Lung (tissue), 11 donors: ENCODE measurements at regions not wholly inside any gene's neighbourhood (a gene's known extent, or its start where the extent isn't known, plus 50 kb on each side); places are given as distances from the start of the nearest gene placed in this dataset.

Experiments
- ATAC-seq: fragments of 200-7000 bp; cut with Tn5 transposase; one replicate; pipeline ENCODE4 v1.9.1; 2020; ENCODE audit warnings: moderate number of reproducible peaks; ENCODE audit not compliant: insufficient read depth, low FRiP score
- DNase-seq, 3 donors: peaks; one replicate each; pipeline ENCODE4 v3.0.0-alpha.2; 2013 to 2017
- H3K27ac ChIP-seq, 2 donors: one replicate each; pipeline ENCODE4 v1.5.1; 2013; ENCODE audit warnings: mild to moderate bottlenecking in 2 of 2, moderate library complexity in 2 of 2, control low read depth in 1 of 2, inconsistent platforms in 1 of 2, low read depth in 1 of 2, low read length in 1 of 2
- H3K27me3 ChIP-seq, 3 donors: one replicate each; pipeline ENCODE4 v1.5.1; 2013; ENCODE audit warnings: low read length in 2 of 3; ENCODE audit not compliant: control insufficient read depth in 3 of 3, insufficient read depth in 3 of 3
- H3K36me3 ChIP-seq, 4 donors: one replicate each; pipeline ENCODE4 v1.5.1; 2013; ENCODE audit warnings: low read length in 4 of 4, mild to moderate bottlenecking in 1 of 4, moderate library complexity in 1 of 4; ENCODE audit not compliant: control insufficient read depth in 4 of 4, insufficient read depth in 4 of 4
- H3K4me1 ChIP-seq, 5 donors: one replicate each; pipeline ENCODE4 v1.5.1; 2013; ENCODE audit warnings: low read length in 5 of 5, mild to moderate bottlenecking in 2 of 5, moderate library complexity in 1 of 5; ENCODE audit not compliant: control insufficient read depth in 5 of 5, insufficient read depth in 5 of 5
- H3K4me3 ChIP-seq: one replicate; pipeline ENCODE4 v1.5.1; 2013; ENCODE audit warnings: mild to moderate bottlenecking, control low read depth, moderate library complexity
- H3K9ac ChIP-seq, 2 donors: one replicate each; pipeline ENCODE4 v1.5.1; 2013; ENCODE audit warnings: low read length in 2 of 2, control low read depth in 1 of 2; ENCODE audit not compliant: insufficient read depth in 1 of 2
- H3K9me3 ChIP-seq, 4 donors: one replicate each; pipeline ENCODE4 v1.5.1; 2013; ENCODE audit warnings: low read length in 3 of 4, mild to moderate bottlenecking in 1 of 4, moderate library complexity in 1 of 4; ENCODE audit not compliant: control insufficient read depth in 4 of 4, insufficient read depth in 3 of 4
- CTCF ChIP-seq: IDR thresholded peaks from 2 replicates; pipeline ENCODE4 v1.5.1; 2012; ENCODE audit warnings: mild to moderate bottlenecking; ENCODE audit errors: control extremely low read depth, extremely low read depth
- WGBS, 2 donors: extraction: QIAGEN DNeasy Blood & Tissue Kit; methylation state at CpG; one replicate each; pipeline ENCODE4 v1.1.7; 2013; 5-methylcytosine and 5-hydroxymethylcytosine counted together
- donor health status: control.
- donor health status: control.
- donor health status: Bipolar disorder and iron deficiency.
- donor health status: healthy.
- donor health status: DM: yes; HTN: yes; CAD: no.

DNA sequence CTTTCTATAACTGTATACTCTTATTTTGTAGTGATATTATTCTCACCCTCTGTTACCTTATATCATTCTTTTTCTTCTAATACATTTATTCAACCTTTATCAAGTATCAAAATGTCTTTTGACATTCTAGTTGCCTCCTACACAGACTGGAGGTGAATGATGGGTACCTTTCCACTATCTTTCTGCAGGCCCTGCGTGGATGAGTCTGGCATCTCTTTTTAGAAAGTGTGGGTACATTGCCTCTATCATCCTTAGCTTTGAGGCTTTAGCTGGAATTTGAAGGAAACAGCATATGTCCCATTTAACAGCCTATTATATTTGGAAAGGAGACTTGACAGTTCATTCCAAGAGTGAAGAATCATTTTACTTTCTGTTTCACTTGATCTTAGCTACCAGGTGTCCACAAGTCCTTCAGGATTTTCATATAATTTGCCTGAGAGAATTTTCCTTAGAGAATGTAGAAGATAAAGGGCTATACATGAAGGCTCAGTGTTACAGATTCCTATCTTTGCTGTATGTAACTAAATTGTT lies 192.0 kb downstream of the CWF19L2 start:
- peaks cover 0 to 5% (median 0%) of the 10 kb centered on the region in 5 donors for H3K4me1 ChIP-seq
- TF ChIP-seq CTCF: no peak
- H3K4me3 ChIP-seq: no peak overlapping the region
- H3K27ac ChIP-seq: no peak overlapping the region
- 86 to 90% methylated on average over 1 of the region's 1 CpG for WGBS, 2 donors
- DNase-seq: no peak
- no peaks in the 10 kb centered on the region for H3K36me3 ChIP-seq
- H3K27me3 ChIP-seq: no peaks in the 10 kb centered on the region
- H3K9ac ChIP-seq: no peak overlapping the region
- ATAC-seq: no peak
- no peaks in the 10 kb centered on the region for H3K9me3 ChIP-seq

GRCh38 chr11:107263844-107264563 lies 193.6 kb downstream of the CWF19L2 start:
- Histone ChIP-seq H3K9ac (no peak overlapping the region), H3K9me3 (no peaks in the 10 kb centered on the region), H3K27ac (no peak overlapping the region), H3K4me3 (no peak overlapping the region), H3K36me3 (no peaks in the 10 kb centered on the region), H3K27me3 (no peaks in the 10 kb centered on the region), H3K4me1 (peaks cover 0 to 5% (median 0%) of the 10 kb centered on the region in 5 donors)
- ATAC-seq (no peak), DNase-seq (peak; percentile 14 to 76 (median 53))
- no peak for TF ChIP-seq CTCF
- WGBS, 2 donors: 68 to 74% methylated on average over 2 of the region's 2 CpGs

GRCh38 chr11:107259811-107260221 lies 197.8 kb downstream of the CWF19L2 start:
- DNase-seq: no peak
- H3K4me3 ChIP-seq: no peak overlapping the region
- H3K27me3 ChIP-seq: no peaks in the 10 kb centered on the region
- no peaks in the 10 kb centered on the region for H3K36me3 ChIP-seq
- no peak overlapping the region for H3K27ac ChIP-seq
- H3K4me1 ChIP-seq: peaks cover 0 to 5% (median 0%) of the 10 kb centered on the region in 5 donors
- no peak overlapping the region for H3K9ac ChIP-seq
- 42 to 45% methylated on average over 7 of the region's 7 CpGs for WGBS, 2 donors
- no peaks in the 10 kb centered on the region for H3K9me3 ChIP-seq
- no peak for ATAC-seq
- no peak for TF ChIP-seq CTCF
